HuH-7.5 (cell line): ENCODE measurements at regions not wholly inside any gene's neighbourhood (a gene's known extent, or its start where the extent isn't known, plus 50 kb on each side); places are given as distances from the start of the nearest gene placed in this dataset.
"Not testable (repeated sequence)": the region's sequence is repeated elsewhere in the genome, so short reads cannot be mapped to it uniquely, and the experiment has no call there.

ENCODE experiments used
- DNase-seq: peaks from one replicate; pipeline ENCODE4 v3.0.0; 2011; ENCODE audit warnings: low spot score

- DNase-seq: no peak
Observed at GRCh38 chr4:92012899-92013867, 290.6 kb upstream of the GRID2 start.

GRCh38 chr4:92014067-92014466 lies 289.7 kb upstream of the GRID2 start:
- DNase-seq: no peak

GRCh38 chr4:92021203-92021602 lies 282.6 kb upstream of the GRID2 start:
- no peak for DNase-seq

- DNase-seq: no peak
Observed at GRCh38 chr4:92021788-92022187, 282.0 kb upstream of the GRID2 start.

GRCh38 chr4:92028830-92029229 lies 274.9 kb upstream of the GRID2 start:
- DNase-seq: not testable (repeated sequence)

- no peak for DNase-seq
Observed at GRCh38 chr4:92031825-92032224, 271.9 kb upstream of the GRID2 start.

- DNase-seq: no peak
Observed at GRCh38 chr4:92035666-92036065, 268.1 kb upstream of the GRID2 start.

GRCh38 chr4:92045718-92046117 lies 258.0 kb upstream of the GRID2 start:
- no peak for DNase-seq

- DNase-seq: no peak
Observed at GRCh38 chr4:92047209-92047875, 256.4 kb upstream of the GRID2 start.

GRCh38 chr4:92050875-92051274 lies 252.9 kb upstream of the GRID2 start:
- no peak for DNase-seq

GRCh38 chr4:92059615-92060014 lies 244.2 kb upstream of the GRID2 start:
- DNase-seq: no peak

GRCh38 chr4:92060333-92060732 lies 243.4 kb upstream of the GRID2 start:
- no peak for DNase-seq

GRCh38 chr4:92064574-92064973 lies 239.2 kb upstream of the GRID2 start:
- DNase-seq: no peak

GRCh38 chr4:92066485-92066884 lies 237.3 kb upstream of the GRID2 start:
- DNase-seq: no peak

- no peak for DNase-seq
Observed at GRCh38 chr4:92071587-92071986, 232.2 kb upstream of the GRID2 start.

- no peak for DNase-seq
Observed at GRCh38 chr4:92074839-92075238, 228.9 kb upstream of the GRID2 start.

- DNase-seq: no peak
Observed at GRCh38 chr4:92090887-92091286, 212.9 kb upstream of the GRID2 start.

GRCh38 chr4:92091335-92091734 lies 212.4 kb upstream of the GRID2 start:
- DNase-seq: no peak

GRCh38 chr4:92099861-92100260 lies 203.9 kb upstream of the GRID2 start:
- DNase-seq: no peak

- no peak for DNase-seq
Observed at GRCh38 chr4:92100975-92101374, 202.8 kb upstream of the GRID2 start.

GRCh38 chr4:92101737-92102172 lies 202.0 kb upstream of the GRID2 start:
- no peak for DNase-seq

- DNase-seq: no peak
Observed at GRCh38 chr4:92104506-92104905, 199.3 kb upstream of the GRID2 start.

GRCh38 chr4:92106816-92107215 lies 196.9 kb upstream of the GRID2 start:
- no peak for DNase-seq
